C4-2B (cell line): ENCODE measurements at regions not wholly inside any gene's neighbourhood (a gene's known extent, or its start where the extent isn't known, plus 50 kb on each side); places are given as distances from the start of the nearest gene placed in this dataset.

ENCODE experiments used
- H3K27ac ChIP-seq: fragments of 450-650 bp; 2 replicates; pipeline ENCODE4 v1.5.1; 2017
- ZFX ChIP-seq: fragments of 450-650 bp; IDR thresholded peaks from 2 replicates; pipeline ENCODE4 v1.6.1; 2017
- TF ChIP-seq, protein P1 (sequence below): fragments of 450-650 bp; conservative IDR thresholded peaks from 2 replicates; pipeline ENCODE4 v1.5.1; 2017; ENCODE audit warnings: mild to moderate bottlenecking

DNA sequence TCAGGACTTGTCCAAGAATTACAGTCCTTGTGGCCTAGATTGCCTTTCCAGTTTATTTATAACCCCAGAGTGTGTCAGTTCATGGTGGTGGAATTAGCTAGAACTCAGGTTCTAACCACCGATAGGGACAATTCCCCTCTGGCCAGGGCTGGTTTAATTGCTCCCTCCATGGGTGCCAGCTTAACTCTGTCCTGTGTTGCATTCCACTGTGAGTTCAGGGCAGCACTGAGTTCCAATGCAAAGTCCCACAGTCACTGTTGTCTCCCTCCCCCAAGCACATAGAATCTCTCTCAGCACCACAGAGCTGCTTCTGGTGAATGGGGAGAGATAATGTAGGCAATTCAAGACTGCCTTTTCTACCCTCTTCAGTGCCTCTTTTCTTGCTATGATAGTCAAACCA lies 82.5 kb upstream of the TNFRSF21 start:
- TF ChIP-seq ZFX: no peak
- TF ChIP-seq, protein P1, sequence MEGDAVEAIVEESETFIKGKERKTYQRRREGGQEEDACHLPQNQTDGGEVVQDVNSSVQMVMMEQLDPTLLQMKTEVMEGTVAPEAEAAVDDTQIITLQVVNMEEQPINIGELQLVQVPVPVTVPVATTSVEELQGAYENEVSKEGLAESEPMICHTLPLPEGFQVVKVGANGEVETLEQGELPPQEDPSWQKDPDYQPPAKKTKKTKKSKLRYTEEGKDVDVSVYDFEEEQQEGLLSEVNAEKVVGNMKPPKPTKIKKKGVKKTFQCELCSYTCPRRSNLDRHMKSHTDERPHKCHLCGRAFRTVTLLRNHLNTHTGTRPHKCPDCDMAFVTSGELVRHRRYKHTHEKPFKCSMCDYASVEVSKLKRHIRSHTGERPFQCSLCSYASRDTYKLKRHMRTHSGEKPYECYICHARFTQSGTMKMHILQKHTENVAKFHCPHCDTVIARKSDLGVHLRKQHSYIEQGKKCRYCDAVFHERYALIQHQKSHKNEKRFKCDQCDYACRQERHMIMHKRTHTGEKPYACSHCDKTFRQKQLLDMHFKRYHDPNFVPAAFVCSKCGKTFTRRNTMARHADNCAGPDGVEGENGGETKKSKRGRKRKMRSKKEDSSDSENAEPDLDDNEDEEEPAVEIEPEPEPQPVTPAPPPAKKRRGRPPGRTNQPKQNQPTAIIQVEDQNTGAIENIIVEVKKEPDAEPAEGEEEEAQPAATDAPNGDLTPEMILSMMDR: no peak
- H3K27ac ChIP-seq: no peak overlapping the region

DNA sequence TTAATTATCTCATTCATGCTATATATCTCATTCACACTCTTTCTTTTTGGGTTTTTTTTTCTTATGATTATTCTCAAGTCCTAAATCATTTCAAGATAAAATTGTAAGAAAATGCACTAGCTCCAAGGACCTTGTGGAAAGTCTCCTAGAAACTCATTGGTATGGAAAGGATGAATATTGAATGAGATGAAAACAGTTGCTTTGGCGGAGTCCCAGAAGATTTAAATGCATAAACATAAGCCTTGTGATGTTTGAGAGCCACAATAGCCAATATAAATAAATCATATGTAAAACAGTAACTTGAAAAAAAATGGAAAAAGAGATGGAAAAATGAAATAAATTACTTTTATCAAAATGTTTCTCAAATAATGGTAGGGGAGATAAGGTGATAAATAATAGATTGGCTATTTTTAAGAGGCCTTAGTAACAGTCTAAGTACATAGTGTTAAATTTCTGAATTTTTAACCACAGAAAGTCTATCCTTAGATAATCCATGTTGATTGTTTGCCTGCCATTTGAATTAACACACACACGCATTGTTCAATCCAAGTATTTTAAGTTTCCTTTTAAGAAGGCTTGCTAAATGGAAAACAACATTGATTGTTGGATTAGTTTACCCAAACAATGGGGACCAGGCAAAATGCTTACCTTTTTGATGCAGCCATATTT lies 81.1 kb upstream of the CD2AP start:
- no peak overlapping the region for H3K27ac ChIP-seq
- TF ChIP-seq ZFX: no peak
- TF ChIP-seq, protein P1: no peak

DNA sequence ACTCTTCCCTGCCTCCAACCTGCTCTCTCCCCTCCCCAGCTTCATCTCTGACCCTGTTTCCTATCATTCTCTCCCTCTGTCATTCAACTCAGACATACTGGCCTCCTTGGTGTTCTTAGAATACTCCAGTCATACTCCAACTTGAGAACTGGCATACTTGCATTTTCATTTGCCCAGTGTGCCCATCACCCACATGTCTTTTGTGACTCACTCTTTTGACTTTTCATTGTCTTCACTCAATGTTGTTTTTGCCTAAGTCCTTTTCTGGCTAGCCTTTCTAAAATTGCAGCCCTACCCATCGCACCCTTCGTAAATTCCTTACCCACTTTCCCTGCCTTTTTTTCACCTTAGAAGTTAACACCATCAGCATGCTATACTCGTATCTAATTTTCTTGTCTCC lies 77.0 kb upstream of the CD2AP start:
- no peak for TF ChIP-seq ZFX
- TF ChIP-seq, protein P1: no peak
- H3K27ac ChIP-seq: no peak overlapping the region

DNA sequence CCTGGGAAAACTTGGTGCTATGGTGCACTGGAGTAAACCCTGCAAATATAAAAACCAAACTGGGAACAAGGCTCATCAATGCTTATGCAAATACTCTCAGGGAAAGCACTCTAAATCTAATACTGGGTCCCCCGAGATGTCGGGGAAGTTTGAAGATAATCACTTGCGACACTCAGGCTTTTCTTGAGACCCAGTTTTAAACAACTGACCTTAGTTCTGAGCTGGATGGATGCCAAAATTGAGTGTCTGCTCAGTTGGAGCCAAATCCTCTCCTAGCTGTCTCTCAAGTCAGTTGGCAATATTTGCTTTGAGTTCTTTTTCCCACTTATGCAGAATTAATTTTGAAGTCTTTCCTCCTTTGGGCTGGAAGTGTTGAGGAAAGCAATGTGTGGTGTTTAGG lies 75.5 kb upstream of the CD2AP start:
- TF ChIP-seq, protein P1: no peak
- TF ChIP-seq ZFX: no peak

DNA sequence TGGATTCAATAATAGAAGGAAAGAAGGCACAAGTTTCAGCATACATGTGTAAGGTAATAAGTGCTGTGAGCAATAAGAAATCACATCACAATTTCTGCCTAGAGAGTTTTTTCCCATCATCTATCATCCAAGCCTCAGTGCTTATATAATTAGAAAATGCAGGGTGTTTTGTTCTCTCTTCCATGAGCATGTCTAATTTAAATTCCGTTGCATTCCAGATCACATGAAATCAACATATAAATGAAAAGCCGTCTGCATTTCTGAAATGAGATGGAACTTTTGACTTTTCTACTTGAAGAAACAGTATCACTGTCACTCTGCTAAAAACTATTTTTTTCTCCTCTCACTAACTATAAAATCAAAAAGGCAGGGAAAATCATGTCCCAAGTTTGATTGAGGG lies 74.5 kb upstream of the CD2AP start:
- TF ChIP-seq ZFX: no peak
- TF ChIP-seq, protein P1: no peak

More for the DNA sequence above, 75.5 kb upstream of the CD2AP start:
- H3K27ac ChIP-seq: no peak overlapping the region

DNA sequence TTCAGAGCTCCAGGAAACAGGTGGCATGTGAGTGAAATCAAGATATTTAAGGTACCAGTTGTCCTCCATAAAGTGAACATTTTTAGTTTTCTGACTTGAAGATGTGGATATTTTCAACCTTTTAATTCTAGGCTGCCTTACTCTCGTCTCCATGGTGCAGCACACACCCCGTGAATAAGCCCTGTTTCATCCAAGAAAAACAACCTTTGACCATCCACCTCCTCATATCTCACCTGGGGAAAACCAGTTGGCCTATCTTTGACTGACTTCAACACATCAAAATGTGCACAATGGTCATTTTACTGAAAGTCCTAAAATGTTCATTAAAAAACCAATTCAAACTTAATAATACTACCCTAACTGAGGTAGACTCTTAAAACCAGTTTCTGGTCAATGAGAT lies 73.8 kb upstream of the CD2AP start:
- H3K27ac ChIP-seq: no peak overlapping the region
- TF ChIP-seq, protein P1: no peak
- TF ChIP-seq ZFX: no peak

More for the DNA sequence above, 74.5 kb upstream of the CD2AP start:
- no peak overlapping the region for H3K27ac ChIP-seq

DNA sequence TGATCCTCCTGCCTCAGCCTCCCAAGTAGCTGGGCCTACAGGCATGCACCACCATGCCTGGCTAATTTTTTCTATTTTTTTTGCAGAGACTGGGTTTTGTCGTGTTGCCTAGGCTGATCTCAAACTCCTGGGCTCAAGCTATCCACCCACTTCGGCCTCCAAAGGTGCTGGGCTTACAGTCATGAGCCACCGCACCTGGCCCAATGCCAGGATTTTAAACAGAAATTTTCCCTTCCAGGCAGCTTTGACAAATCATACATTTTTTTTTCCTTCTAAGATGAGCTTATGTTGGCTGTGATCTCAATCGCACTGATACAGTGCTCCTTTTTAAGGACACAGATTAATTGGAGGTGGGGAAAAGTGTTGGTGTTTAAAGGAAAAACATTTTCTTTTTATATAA lies 73.2 kb upstream of the CD2AP start:
- TF ChIP-seq ZFX: no peak
- TF ChIP-seq, protein P1: no peak

More for the DNA sequence above, 73.2 kb upstream of the CD2AP start:
- no peak overlapping the region for H3K27ac ChIP-seq
